ENCODE measurements at regions not wholly inside any gene's neighbourhood (a gene's known extent, or its start where the extent isn't known, plus 50 kb on each side); places are given as distances from the start of the nearest gene placed in this dataset.

DNA sequence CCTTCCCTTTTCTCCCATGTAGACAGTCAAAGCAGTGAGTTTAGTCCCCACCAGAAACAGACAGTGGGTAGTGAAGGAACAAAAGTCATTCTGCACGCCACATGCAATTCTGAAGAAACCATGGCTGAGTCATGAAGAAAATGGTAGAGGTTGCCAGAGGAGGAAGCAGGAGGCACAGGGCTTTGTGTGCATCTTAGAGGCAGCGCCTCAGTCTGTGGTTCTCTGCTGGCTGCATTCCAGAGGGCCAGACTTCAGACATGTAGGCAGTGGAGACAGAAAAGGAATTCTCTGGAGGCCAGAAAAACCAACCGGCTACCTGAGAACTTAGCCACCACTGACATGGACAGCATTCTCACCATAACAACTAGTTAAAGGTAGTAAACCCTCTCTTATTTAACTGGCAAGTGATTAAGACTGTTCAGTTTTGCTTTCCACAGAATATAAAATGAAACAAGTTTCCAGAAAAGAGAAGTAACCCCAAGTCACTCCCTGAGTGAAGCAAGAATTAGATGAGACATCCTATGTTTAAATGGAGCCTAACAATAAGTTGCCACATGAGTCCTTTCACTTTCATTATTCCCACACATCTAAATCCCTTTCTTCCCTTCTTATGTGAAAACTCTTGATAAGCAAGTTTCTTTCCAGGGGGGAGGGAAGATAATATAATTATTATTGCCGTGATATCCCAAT, 556.1 kb downstream of the SOX6 start:
- TF ChIP-seq EZH2 (IDR thresholded peaks at IDR 0.05; ENCODE audit: borderline replicate concordance), result no peak
- no peak for TF ChIP-seq CTCF (IDR thresholded peaks at IDR 0.05; ENCODE audit: poor library complexity)
